ENCODE measurements at regions not wholly inside any gene's neighbourhood (a gene's known extent, or its start where the extent isn't known, plus 50 kb on each side); places are given as distances from the start of the nearest gene placed in this dataset.

- TF ChIP-seq CTCF (IDR thresholded peaks at IDR 0.05) (no peak), POLR2A (IDR thresholded peaks at IDR 0.05; ENCODE audit: low read depth) (no peak), POLR2AphosphoS5 (IDR thresholded peaks at IDR 0.05) (no peak)
Observed at GRCh38 chr1:30527511-30528140, 195.8 kb downstream of the MATN1 start.

All from esophagus muscularis mucosa (tissue), 3 donors.